Esophagus muscularis mucosa (tissue), 3 donors: ENCODE measurements at regions not wholly inside any gene's neighbourhood (a gene's known extent, or its start where the extent isn't known, plus 50 kb on each side); places are given as distances from the start of the nearest gene placed in this dataset.

Experiments
- POLR2A ChIP-seq: fragments of 450-650 bp; IDR thresholded peaks from one replicate; pipeline ENCODE4 v1.6.1; 2017; ENCODE audit warnings: antibody characterized with exemption, moderate library complexity, mild to moderate bottlenecking, low read depth
- POLR2AphosphoS5 ChIP-seq, 2 donors: sonication (generic); formaldehyde crosslinking; IDR thresholded peaks; one replicate each; pipeline ENCODE4 v1.6.1; 2017; ENCODE audit warnings: antibody characterized with exemption in 2 of 2
- TF ChIP-seq, protein P1 (sequence below), 3 experiments: fragments of 200-600 bp in 2 of 3; fragments of 450-650 bp in 1 of 3; sonication (generic) in 2 of 3; IDR thresholded peaks; one replicate each; pipeline ENCODE4 v1.5.1; 2017 to 2019; ENCODE audit warnings: antibody characterized with exemption in 3 of 3, mild to moderate bottlenecking in 2 of 3, moderate library complexity in 1 of 3

DNA sequence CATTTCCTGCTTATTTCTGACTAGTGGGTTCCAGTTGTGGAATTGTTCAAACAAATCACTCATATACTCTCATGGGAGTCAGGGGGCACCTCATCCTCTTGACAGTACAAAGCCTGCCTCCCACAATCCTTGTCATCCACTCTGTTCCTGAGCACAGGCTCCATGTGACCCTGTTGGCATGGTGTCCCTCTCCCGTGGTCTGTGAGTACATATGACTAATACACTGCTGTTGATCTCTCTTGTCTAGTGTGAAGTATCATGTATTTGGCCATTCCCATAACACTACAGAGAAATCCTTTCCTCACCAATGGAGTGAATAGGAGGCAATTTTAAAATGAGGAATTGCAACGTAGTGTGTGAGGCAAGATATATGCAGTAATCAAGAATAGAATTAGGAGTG lies 185.3 kb downstream of the OGFRL1 start:
- TF ChIP-seq, protein P1, sequence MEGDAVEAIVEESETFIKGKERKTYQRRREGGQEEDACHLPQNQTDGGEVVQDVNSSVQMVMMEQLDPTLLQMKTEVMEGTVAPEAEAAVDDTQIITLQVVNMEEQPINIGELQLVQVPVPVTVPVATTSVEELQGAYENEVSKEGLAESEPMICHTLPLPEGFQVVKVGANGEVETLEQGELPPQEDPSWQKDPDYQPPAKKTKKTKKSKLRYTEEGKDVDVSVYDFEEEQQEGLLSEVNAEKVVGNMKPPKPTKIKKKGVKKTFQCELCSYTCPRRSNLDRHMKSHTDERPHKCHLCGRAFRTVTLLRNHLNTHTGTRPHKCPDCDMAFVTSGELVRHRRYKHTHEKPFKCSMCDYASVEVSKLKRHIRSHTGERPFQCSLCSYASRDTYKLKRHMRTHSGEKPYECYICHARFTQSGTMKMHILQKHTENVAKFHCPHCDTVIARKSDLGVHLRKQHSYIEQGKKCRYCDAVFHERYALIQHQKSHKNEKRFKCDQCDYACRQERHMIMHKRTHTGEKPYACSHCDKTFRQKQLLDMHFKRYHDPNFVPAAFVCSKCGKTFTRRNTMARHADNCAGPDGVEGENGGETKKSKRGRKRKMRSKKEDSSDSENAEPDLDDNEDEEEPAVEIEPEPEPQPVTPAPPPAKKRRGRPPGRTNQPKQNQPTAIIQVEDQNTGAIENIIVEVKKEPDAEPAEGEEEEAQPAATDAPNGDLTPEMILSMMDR (IDR thresholded peaks at IDR 0.05), result no peak
- TF ChIP-seq POLR2A (no peak), POLR2AphosphoS5 (IDR thresholded peaks at IDR 0.05) (peak; percentile 35 to 67)
